HEK293T (cell line): ENCODE measurements at regions not wholly inside any gene's neighbourhood (a gene's known extent, or its start where the extent isn't known, plus 50 kb on each side); places are given as distances from the start of the nearest gene placed in this dataset.

Experiments
- ARNT ChIP-seq: fragments of 450-650 bp; IDR thresholded peaks from 2 replicates; pipeline ENCODE4 v1.6.1; 2017; ENCODE audit warnings: mild to moderate bottlenecking
- BHLHE40 ChIP-seq: fragments of 450-650 bp; IDR thresholded peaks from 2 replicates; pipeline ENCODE4 v1.6.1; 2016; ENCODE audit warnings: mild to moderate bottlenecking, moderate library complexity, borderline replicate concordance
- ELF4 ChIP-seq: fragments of 450-650 bp; IDR thresholded peaks from 2 replicates; pipeline ENCODE4 v1.6.1; 2017; ENCODE audit warnings: antibody characterized with exemption
- FOXA1 ChIP-seq: fragments of 450-650 bp; IDR thresholded peaks from 2 replicates; pipeline ENCODE4 v1.6.1; 2016; ENCODE audit warnings: mild to moderate bottlenecking
- FOXK2 ChIP-seq: fragments of 450-650 bp; IDR thresholded peaks from 2 replicates; pipeline ENCODE4 v1.6.1; 2016; ENCODE audit warnings: mild to moderate bottlenecking
- FOXM1 ChIP-seq: fragments of 450-650 bp; IDR thresholded peaks from 2 replicates; pipeline ENCODE4 v1.6.1; 2017; ENCODE audit warnings: mild to moderate bottlenecking, borderline replicate concordance
- HDGF ChIP-seq: fragments of 450-650 bp; IDR thresholded peaks from 2 replicates; pipeline ENCODE4 v1.6.1; 2017; ENCODE audit warnings: antibody characterized with exemption, borderline replicate concordance
- L3MBTL2 ChIP-seq: fragments of 450-650 bp; conservative IDR thresholded peaks from 2 replicates; pipeline ENCODE4 v1.6.1; 2016; ENCODE audit warnings: mild to moderate bottlenecking
- SP1 ChIP-seq: fragments of 450-650 bp; IDR thresholded peaks from 2 replicates; pipeline ENCODE4 v1.6.1; 2017
- SUZ12 ChIP-seq: fragments of 450-650 bp; IDR thresholded peaks from 2 replicates; pipeline ENCODE4 v1.6.1; 2016; ENCODE audit warnings: mild to moderate bottlenecking
- ZNF384 ChIP-seq: fragments of 450-650 bp; IDR thresholded peaks from 2 replicates; pipeline ENCODE4 v1.6.1; 2016

- TF ChIP-seq ARNT (no peak), SUZ12 (no peak), BHLHE40 (no peak), SP1 (no peak), FOXK2 (no peak), FOXM1 (no peak), ZNF384 (no peak), ELF4 (no peak), FOXA1 (no peak), L3MBTL2 (no peak), HDGF (no peak)
Measured at GRCh38 chr14:36462890-36463289, 57.1 kb downstream of the NKX2-1 start.
